Ovary (tissue), 7 donors: ENCODE measurements at regions not wholly inside any gene's neighbourhood (a gene's known extent, or its start where the extent isn't known, plus 50 kb on each side); places are given as distances from the start of the nearest gene placed in this dataset.

Experiments used
- DNase-seq, 5 donors: peaks; one replicate each; pipeline ENCODE4 v3.0.0-alpha.2; 2019 to 2020
- H3K27ac ChIP-seq, 2 donors: fragments of 200-600 bp; one replicate each; pipeline versions ENCODE4 v1.5.1 to v1.8.0; 2019 to 2022
- H3K27me3 ChIP-seq: fragments of 200-600 bp; one replicate; pipeline ENCODE4 v1.8.0; 2022
- H3K36me3 ChIP-seq: fragments of 200-600 bp; sonication (generic); one replicate; pipeline ENCODE4 v1.5.1; 2019
- H3K4me1 ChIP-seq: one replicate; pipeline ENCODE4 v1.8.1; 2013; ENCODE audit warnings: mild to moderate bottlenecking, moderate library complexity; ENCODE audit not compliant: insufficient read depth
- H3K4me3 ChIP-seq: fragments of 200-600 bp; sonication (generic); one replicate; pipeline ENCODE4 v1.5.1; 2017
- H3K9me3 ChIP-seq, 2 donors: fragments of 200-600 bp in 1 of 2; sonication (generic) in 1 of 2; one replicate each; pipeline versions ENCODE4 v1.5.1 to v1.8.1; 2013 to 2019; ENCODE audit warnings: mild to moderate bottlenecking in 1 of 2, moderate library complexity in 1 of 2
- CTCF ChIP-seq, 3 donors: fragments of 450-650 bp in 2 of 3; fragments of 200-600 bp in 1 of 3; IDR thresholded peaks; one replicate each; pipeline versions ENCODE4 v1.5.1 to v1.8.0; 2016 to 2022; ENCODE audit warnings: antibody characterized with exemption in 3 of 3, mild to moderate bottlenecking in 1 of 3
- EP300 ChIP-seq: sonication (generic); formaldehyde crosslinking; IDR thresholded peaks from one replicate; pipeline ENCODE4 v1.6.1; 2017; ENCODE audit warnings: antibody characterized with exemption
- POLR2A ChIP-seq: fragments of 450-650 bp; IDR thresholded peaks from one replicate; pipeline ENCODE4 v1.6.1; 2017; ENCODE audit warnings: antibody characterized with exemption, mild to moderate bottlenecking, moderate library complexity
- WGBS, 3 donors: extraction: QIAGEN DNeasy Blood & Tissue Kit in 1 of 3; methylation state at CpG; one replicate each; pipeline versions ENCODE4 v1.1.5 to v1.1.7; 2013 to 2017; 5-methylcytosine and 5-hydroxymethylcytosine counted together
- intact Hi-C, 4 donors: fragments of 100-400 bp; cut with DNase I; formaldehyde crosslinking; loops; one replicate each; pipeline versions ENCODE4 v1.11.0 to v1.15.1; 2022 to 2023
- donor health status: DM: no; HTN: no; CAD: no; lungs with moderate emphysema.
- donor health status: DM: no; HTN: no; CAD: no.
- donor health status: Bipolar disorder and iron deficiency.
- donor health status: DM: no; HTN: no; CAD: no.
- donor health status: DM: yes; HTN: yes; CAD: no.

DNA sequence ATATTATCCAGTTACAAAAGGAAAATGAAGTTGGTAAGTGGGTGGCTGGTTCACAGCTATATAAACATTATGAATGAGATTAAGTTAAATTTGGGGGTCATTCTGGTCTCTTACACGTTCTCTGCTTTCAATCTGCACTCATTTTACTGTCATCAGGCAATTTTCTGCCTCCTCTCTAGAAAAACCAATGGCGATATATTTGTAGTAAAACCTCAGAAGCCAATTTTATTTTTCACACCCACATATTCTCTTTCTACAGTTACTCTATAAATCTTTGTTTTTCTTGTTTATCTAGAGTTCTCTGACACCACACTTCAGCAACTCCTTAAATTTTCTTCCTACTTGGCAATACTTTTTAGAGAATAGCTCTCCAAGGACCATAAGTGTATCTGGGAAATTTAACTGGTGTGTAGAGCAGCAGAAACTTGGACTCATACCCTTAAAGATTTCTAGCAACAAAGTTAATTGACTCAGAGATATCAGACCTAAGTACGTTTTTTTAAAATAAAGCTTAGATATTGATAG is 926.9 kb downstream of the TMTC2 start:
- Histone ChIP-seq H3K27me3 (no peaks in the 10 kb centered on the region), H3K9me3 (no peaks in the 10 kb centered on the region), H3K4me1 (no peaks in the 10 kb centered on the region), H3K27ac (no peak overlapping the region), H3K36me3 (no peaks in the 10 kb centered on the region), H3K4me3 (no peak overlapping the region)
- intact Hi-C loops = no loop called here
- TF ChIP-seq POLR2A = no peak
- TF ChIP-seq EP300 = no peak
- no peak for TF ChIP-seq CTCF (IDR thresholded peaks at IDR 0.05)
- 3 to 5% (median 4%) methylated on average over 3 of the region's 3 CpGs for WGBS, 3 donors
- no peak for DNase-seq

DNA sequence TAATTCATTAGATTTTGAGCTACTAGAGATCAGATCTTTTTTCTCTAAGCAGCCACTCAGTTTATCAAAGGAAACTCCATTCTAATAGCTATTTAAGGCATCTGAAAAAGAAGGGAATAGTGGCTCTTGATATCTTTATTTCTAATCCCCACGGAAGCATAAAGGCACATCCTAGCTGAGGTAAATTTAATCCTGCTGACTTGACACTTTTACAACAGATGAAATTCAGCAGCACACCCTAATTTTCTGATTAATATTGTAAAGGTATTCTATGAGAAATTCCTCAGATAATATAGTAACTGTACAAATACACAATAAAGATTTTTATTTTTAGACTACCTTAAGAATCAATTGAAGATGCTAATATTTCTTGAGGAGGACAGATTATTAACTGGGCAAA is 916.4 kb downstream of the TMTC2 start:
- intact Hi-C loops = no loop called here

DNA sequence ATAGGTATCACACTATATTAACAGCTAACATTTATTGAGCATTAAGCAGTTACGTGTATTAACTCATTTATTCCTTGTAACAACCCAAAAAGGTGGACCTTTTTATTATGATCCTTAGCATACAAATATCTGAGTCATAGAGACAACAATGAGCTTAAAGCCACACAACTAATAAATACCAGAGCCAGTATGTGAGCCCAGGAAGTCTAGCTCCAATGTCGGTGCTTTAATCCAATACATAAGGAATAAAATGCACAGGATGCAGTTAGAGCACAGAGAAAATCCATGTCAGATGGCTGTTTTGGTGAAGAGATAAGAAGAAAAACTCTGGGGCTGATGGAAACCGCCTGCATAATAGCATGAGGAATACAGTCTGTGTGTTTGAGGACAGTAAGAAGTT is 888.6 kb downstream of the TMTC2 start:
- Histone ChIP-seq H3K27me3 (no peaks in the 10 kb centered on the region), H3K27ac (no peak overlapping the region), H3K36me3 (no peaks in the 10 kb centered on the region), H3K4me1 (no peaks in the 10 kb centered on the region), H3K4me3 (no peak overlapping the region), H3K9me3 (no peaks in the 10 kb centered on the region)
- intact Hi-C loops = no loop called here
- 70 to 81% (median 76%) methylated on average over 3 of the region's 3 CpGs for WGBS, 3 donors
- no peak for DNase-seq
- TF ChIP-seq CTCF (IDR thresholded peaks at IDR 0.05) = no peak

More for the DNA sequence above, 916.4 kb downstream of the TMTC2 start:
- Histone ChIP-seq H3K4me1 (no peaks in the 10 kb centered on the region), H3K27me3 (no peaks in the 10 kb centered on the region), H3K9me3 (no peaks in the 10 kb centered on the region), H3K4me3 (no peak overlapping the region), H3K36me3 (no peaks in the 10 kb centered on the region), H3K27ac (no peak overlapping the region)
- no peak for TF ChIP-seq EP300
- no peak for TF ChIP-seq CTCF (IDR thresholded peaks at IDR 0.05)
- TF ChIP-seq POLR2A = no peak
- no peak for DNase-seq
- 34 to 51% (median 35%) methylated on average over 1 of the region's 1 CpG for WGBS, 3 donors

DNA sequence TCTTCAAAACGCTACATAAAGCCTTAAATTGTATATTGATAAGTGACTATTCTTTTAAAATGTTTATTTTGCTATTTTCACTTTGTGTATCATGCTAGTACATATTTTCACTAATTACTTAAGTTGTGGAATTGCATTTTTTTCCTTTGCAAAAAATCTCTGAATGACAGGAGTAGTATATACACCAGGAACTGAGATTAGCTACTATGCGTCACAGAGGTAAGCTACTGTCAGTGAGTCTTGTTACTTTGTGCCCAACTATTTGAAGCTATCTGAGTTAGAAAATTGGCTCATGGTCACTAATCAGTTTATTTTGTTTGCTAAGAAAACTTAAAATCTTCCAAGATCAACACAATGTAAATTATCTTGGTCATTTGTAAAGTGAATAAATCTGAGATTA is 887.4 kb downstream of the TMTC2 start:
- DNase-seq = no peak
- TF ChIP-seq POLR2A = no peak
- intact Hi-C loops = no loop called here
- 77 to 87% (median 85%) methylated on average over 2 of the region's 2 CpGs for WGBS, 3 donors
- H3K27ac ChIP-seq = no peak overlapping the region
- no peak overlapping the region for H3K4me3 ChIP-seq
- no peaks in the 10 kb centered on the region for H3K4me1 ChIP-seq
- H3K36me3 ChIP-seq = no peaks in the 10 kb centered on the region
- H3K27me3 ChIP-seq = no peaks in the 10 kb centered on the region
- no peaks in the 10 kb centered on the region for H3K9me3 ChIP-seq

DNA sequence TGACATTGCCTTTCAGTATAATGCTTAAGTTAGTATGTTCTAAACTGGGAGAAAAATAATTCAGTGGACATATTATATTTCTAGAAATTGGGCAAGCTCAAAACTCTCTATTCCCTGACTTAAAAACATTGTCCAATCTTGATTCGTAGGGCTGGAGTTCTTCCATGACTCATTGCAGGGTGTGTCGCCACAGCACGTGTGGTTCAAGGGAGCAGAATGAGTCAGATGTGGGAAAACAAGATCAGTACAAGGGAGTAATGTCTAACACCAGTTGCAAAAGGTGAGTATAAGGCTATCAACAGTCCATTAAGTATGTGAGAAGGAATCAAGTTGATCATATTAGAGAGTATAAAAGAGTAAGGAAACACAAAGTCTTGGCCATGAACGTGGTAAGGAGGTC is 887.0 kb downstream of the TMTC2 start:
- intact Hi-C loops = no loop called here
- Histone ChIP-seq H3K4me1 (no peaks in the 10 kb centered on the region), H3K36me3 (no peaks in the 10 kb centered on the region), H3K4me3 (no peak overlapping the region), H3K27ac (no peak overlapping the region), H3K27me3 (no peaks in the 10 kb centered on the region), H3K9me3 (no peaks in the 10 kb centered on the region)
- TF ChIP-seq EP300 (no peak), POLR2A (no peak), CTCF (IDR thresholded peaks at IDR 0.05) (no peak)
- DNase-seq = no peak
- 41 to 48% (median 45%) methylated on average over 4 of the region's 4 CpGs for WGBS, 3 donors
